ENCODE measurements at regions not wholly inside any gene's neighbourhood (a gene's known extent, or its start where the extent isn't known, plus 50 kb on each side); places are given as distances from the start of the nearest gene placed in this dataset.

- DNase-seq (ENCODE audit: low read depth, low spot score) (no peak), FAIRE-seq (no peak)
- intact Hi-C loops (cut with micrococcal nuclease) = no loop called here
- Histone ChIP-seq H3K27ac (ENCODE audit: insufficient read depth, low read depth, low read length) (no peak overlapping the region), H3K4me2 (ENCODE audit: insufficient read depth, low read length) (no peak overlapping the region), H4K20me1 (replicated peaks; ENCODE audit: control insufficient read depth, extremely low read depth, insufficient read depth, low read length) (no peaks in the 10 kb centered on the region), H3K9me3 (replicated peaks; ENCODE audit: control insufficient read depth, insufficient read depth, low read length) (peaks cover 4% of the 10 kb centered on the region), H3K79me2 (ENCODE audit: control insufficient read depth, insufficient read depth, low read length) (no peaks in the 10 kb centered on the region), H3K36me3 (ENCODE audit: control insufficient read depth in 2 of 2, extremely low read depth in 1 of 2, insufficient read depth in 2 of 2, low read length in 2 of 2) (no peaks in the 10 kb centered on the region), H3K9ac (replicated peaks; ENCODE audit: extremely low read depth, insufficient read depth, low read length) (no peak overlapping the region), H3K27me3 (ENCODE audit: control insufficient read depth in 2 of 2, insufficient read depth in 2 of 2, low read length in 2 of 2) (no peaks in the 10 kb centered on the region), H3K4me1 (ENCODE audit: control insufficient read depth, extremely low read depth, insufficient read depth, low read length) (no peaks in the 10 kb centered on the region), H3K9me1 (replicated peaks; ENCODE audit: control insufficient read depth, extremely low read depth, insufficient read depth, low read length) (no peaks in the 10 kb centered on the region), H2AFZ (ENCODE audit: low read depth, low read length) (no peak overlapping the region), H3K4me3 (replicated peaks in 1 of 3; ENCODE audit: insufficient read depth in 1 of 3, low read depth in 1 of 3, low read length in 3 of 3) (no peak overlapping the region)
- ChIA-PET POLR2A (no interaction called here), CTCF (no interaction called here)
- no TSS peak for BruUV-seq (replicated peaks)
- TF ChIP-seq FOS (IDR thresholded peaks at IDR 0.05; ENCODE audit: borderline replicate concordance, insufficient read depth, low read length) = no peak
- TF ChIP-seq MAX (IDR thresholded peaks at IDR 0.05; ENCODE audit: insufficient read depth, insufficient read length) = no peak
- TF ChIP-seq POLR2AphosphoS5 (IDR thresholded peaks at IDR 0.05; ENCODE audit: insufficient read depth, low read depth, low read length) = no peak
- no peak for TF ChIP-seq MYC (IDR thresholded peaks at IDR 0.05; ENCODE audit: low read depth, low read length)
- TF ChIP-seq POLR2A (IDR thresholded peaks at IDR 0.05; ENCODE audit: low read depth, low read length) = no peak
- TF ChIP-seq GATA2 (IDR thresholded peaks at IDR 0.05; ENCODE audit: insufficient read depth, insufficient read length, low read depth, low read length) = no peak
- no peak for TF ChIP-seq JUN (IDR thresholded peaks at IDR 0.05; ENCODE audit: borderline replicate concordance, insufficient read depth, insufficient read length, low read depth)
- no peak for TF ChIP-seq EZH2 (IDR thresholded peaks at IDR 0.05; ENCODE audit: borderline replicate concordance, low read depth, low read length, severe bottlenecking)
- no peak for TF ChIP-seq CTCF (IDR thresholded peaks at IDR 0.05; ENCODE audit: extremely low read depth in 1 of 2, insufficient read depth in 1 of 2, low read depth in 1 of 2, low read length in 2 of 2)
- dilution Hi-C loops (cut with MboI; ENCODE audit: extremely low pct_ligation_motif_present, low sequenced_read_pairs) = no loop called here
These were observed 177.9 kb downstream of the VRK1 start for GRCh38 chr14:96975116-96975515.
